Lung (tissue), 11 donors: ENCODE measurements at regions not wholly inside any gene's neighbourhood (a gene's known extent, or its start where the extent isn't known, plus 50 kb on each side); places are given as distances from the start of the nearest gene placed in this dataset.
A peak's percentile ranks its signal among the peaks of the same experiment; 100 is the strongest.

Experiments used
- ATAC-seq: fragments of 200-7000 bp; cut with Tn5 transposase; one replicate; pipeline ENCODE4 v1.9.1; 2020; ENCODE audit warnings: moderate number of reproducible peaks; ENCODE audit not compliant: insufficient read depth, low FRiP score
- DNase-seq, 3 donors: peaks; one replicate each; pipeline ENCODE4 v3.0.0-alpha.2; 2013 to 2017
- H3K27ac ChIP-seq, 2 donors: one replicate each; pipeline ENCODE4 v1.5.1; 2013; ENCODE audit warnings: mild to moderate bottlenecking in 2 of 2, moderate library complexity in 2 of 2, control low read depth in 1 of 2, inconsistent platforms in 1 of 2, low read depth in 1 of 2, low read length in 1 of 2
- H3K27me3 ChIP-seq, 3 donors: one replicate each; pipeline ENCODE4 v1.5.1; 2013; ENCODE audit warnings: low read length in 2 of 3; ENCODE audit not compliant: control insufficient read depth in 3 of 3, insufficient read depth in 3 of 3
- H3K36me3 ChIP-seq, 4 donors: one replicate each; pipeline ENCODE4 v1.5.1; 2013; ENCODE audit warnings: low read length in 4 of 4, mild to moderate bottlenecking in 1 of 4, moderate library complexity in 1 of 4; ENCODE audit not compliant: control insufficient read depth in 4 of 4, insufficient read depth in 4 of 4
- H3K4me1 ChIP-seq, 5 donors: one replicate each; pipeline ENCODE4 v1.5.1; 2013; ENCODE audit warnings: low read length in 5 of 5, mild to moderate bottlenecking in 2 of 5, moderate library complexity in 1 of 5; ENCODE audit not compliant: control insufficient read depth in 5 of 5, insufficient read depth in 5 of 5
- H3K4me3 ChIP-seq: one replicate; pipeline ENCODE4 v1.5.1; 2013; ENCODE audit warnings: mild to moderate bottlenecking, control low read depth, moderate library complexity
- H3K9ac ChIP-seq, 2 donors: one replicate each; pipeline ENCODE4 v1.5.1; 2013; ENCODE audit warnings: low read length in 2 of 2, control low read depth in 1 of 2; ENCODE audit not compliant: insufficient read depth in 1 of 2
- H3K9me3 ChIP-seq, 4 donors: one replicate each; pipeline ENCODE4 v1.5.1; 2013; ENCODE audit warnings: low read length in 3 of 4, mild to moderate bottlenecking in 1 of 4, moderate library complexity in 1 of 4; ENCODE audit not compliant: control insufficient read depth in 4 of 4, insufficient read depth in 3 of 4
- WGBS, 2 donors: extraction: QIAGEN DNeasy Blood & Tissue Kit; methylation state at CpG; one replicate each; pipeline ENCODE4 v1.1.7; 2013; 5-methylcytosine and 5-hydroxymethylcytosine counted together
- TF ChIP-seq, protein P1 (sequence below): IDR thresholded peaks from 2 replicates; pipeline ENCODE4 v1.5.1; 2012; ENCODE audit warnings: mild to moderate bottlenecking; ENCODE audit errors: control extremely low read depth, extremely low read depth
- donor health status: control.
- donor health status: control.
- donor health status: Bipolar disorder and iron deficiency.
- donor health status: healthy.
- donor health status: DM: yes; HTN: yes; CAD: no.

DNA sequence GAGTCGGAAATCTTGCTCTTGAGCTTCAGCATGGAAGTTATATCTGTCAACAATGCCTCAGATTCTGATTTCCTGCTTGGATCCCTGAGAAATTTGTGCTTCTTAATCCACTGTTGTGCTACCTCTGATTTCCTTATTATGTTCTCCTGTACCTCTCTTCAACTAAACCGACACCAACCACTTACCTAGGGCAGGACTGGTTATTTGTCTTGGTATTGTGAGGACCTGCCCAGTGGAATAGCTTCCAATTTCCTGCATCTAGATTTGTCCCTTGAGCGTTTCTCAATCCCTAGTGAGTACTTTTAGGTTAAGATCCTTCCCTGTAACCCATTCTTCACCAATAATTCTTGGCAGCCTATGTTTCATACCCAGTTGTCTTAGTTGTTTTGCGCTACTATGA is 720.5 kb upstream of the ZNF385D start:
- no peak for DNase-seq
- 66 to 79% methylated on average over 4 of the region's 4 CpGs for WGBS, 2 donors
- no peaks in the 10 kb centered on the region for H3K36me3 ChIP-seq
- H3K9ac ChIP-seq: no peak overlapping the region
- H3K4me3 ChIP-seq: no peak overlapping the region
- H3K27ac ChIP-seq: no peak overlapping the region
- no peaks in the 10 kb centered on the region for H3K4me1 ChIP-seq
- H3K9me3 ChIP-seq: no peaks in the 10 kb centered on the region
- no peaks in the 10 kb centered on the region for H3K27me3 ChIP-seq
- TF ChIP-seq, protein P1, sequence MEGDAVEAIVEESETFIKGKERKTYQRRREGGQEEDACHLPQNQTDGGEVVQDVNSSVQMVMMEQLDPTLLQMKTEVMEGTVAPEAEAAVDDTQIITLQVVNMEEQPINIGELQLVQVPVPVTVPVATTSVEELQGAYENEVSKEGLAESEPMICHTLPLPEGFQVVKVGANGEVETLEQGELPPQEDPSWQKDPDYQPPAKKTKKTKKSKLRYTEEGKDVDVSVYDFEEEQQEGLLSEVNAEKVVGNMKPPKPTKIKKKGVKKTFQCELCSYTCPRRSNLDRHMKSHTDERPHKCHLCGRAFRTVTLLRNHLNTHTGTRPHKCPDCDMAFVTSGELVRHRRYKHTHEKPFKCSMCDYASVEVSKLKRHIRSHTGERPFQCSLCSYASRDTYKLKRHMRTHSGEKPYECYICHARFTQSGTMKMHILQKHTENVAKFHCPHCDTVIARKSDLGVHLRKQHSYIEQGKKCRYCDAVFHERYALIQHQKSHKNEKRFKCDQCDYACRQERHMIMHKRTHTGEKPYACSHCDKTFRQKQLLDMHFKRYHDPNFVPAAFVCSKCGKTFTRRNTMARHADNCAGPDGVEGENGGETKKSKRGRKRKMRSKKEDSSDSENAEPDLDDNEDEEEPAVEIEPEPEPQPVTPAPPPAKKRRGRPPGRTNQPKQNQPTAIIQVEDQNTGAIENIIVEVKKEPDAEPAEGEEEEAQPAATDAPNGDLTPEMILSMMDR: no peak
- ATAC-seq: no peak

DNA sequence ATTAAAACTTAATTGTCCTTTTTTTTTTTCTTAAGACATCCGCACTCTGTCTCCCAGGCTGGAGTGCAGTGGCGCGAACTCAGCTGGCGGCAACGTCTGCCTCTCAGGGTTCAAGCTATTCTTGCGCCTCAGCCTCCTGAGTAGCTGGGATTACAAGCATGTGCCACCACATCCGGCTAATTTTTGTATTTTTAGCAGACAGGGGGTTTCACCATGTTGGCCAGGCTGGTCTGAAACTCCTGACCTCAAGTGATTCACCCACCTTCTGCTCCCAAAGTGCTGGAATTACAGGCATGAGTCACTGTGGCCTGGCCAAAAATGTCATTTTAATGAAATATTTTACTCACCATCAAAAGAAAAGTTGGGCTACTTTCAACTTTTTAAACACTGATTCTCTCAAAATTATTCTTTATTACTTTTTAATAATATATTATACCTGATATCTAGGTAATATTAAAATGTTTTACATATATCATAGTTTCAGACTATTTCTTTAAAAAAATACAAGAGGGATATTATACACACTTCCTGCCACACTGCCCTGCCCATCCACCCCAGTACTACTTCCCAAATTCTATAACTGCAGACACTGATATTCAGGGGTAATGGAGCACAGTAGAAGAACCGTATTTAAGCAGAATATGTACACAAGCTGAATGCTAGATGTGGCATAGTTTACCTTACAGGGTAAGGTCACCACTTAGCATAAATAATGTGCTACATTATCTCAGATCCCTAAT is 723.9 kb upstream of the ZNF385D start:
- 74 to 78% methylated on average over 8 of the region's 8 CpGs for WGBS, 2 donors
- DNase-seq: no peak
- ATAC-seq: no peak
- Histone ChIP-seq H3K9me3 (no peaks in the 10 kb centered on the region), H3K27me3 (no peaks in the 10 kb centered on the region), H3K36me3 (no peaks in the 10 kb centered on the region), H3K4me3 (no peak overlapping the region), H3K4me1 (peaks cover 0 to 3% (median 0%) of the 10 kb centered on the region in 5 donors), H3K27ac (no peak overlapping the region), H3K9ac (no peak overlapping the region)
- TF ChIP-seq, protein P1: no peak

DNA sequence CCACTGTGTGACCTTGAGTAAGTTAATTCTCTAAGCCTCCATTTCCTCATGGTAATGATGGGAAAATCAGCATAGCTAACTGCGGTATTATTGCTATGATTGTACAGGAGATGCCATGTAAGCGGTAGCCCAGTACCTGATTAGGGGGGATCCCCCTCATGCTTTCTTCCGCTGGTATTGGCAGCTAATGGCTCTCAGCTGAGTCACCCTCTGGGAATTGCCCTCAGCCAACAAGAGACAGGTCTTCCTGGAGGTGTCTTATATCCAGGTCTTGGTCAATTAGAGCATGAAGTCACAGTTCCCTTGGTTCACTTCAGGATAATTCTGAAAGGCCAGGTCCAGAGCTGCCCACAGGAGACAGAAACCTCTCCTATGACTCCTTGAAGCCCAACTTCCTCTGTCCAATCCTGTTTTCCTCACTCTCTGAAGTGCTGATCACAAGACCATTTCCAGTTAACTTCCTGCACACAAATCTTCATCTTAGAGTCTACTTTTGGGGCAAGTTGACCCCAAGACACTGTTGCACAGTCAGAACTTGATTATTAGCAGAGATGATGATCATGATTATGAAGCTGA is 724.7 kb upstream of the ZNF385D start:
- Histone ChIP-seq H3K4me1 (peaks cover 0 to 3% (median 0%) of the 10 kb centered on the region in 5 donors), H3K4me3 (no peak overlapping the region), H3K9ac (no peak overlapping the region), H3K27ac (no peak overlapping the region), H3K27me3 (no peaks in the 10 kb centered on the region), H3K9me3 (no peaks in the 10 kb centered on the region), H3K36me3 (no peaks in the 10 kb centered on the region)
- no peak for ATAC-seq
- no peak for DNase-seq
- TF ChIP-seq, protein P1: no peak
- 91% methylated on average over 3 of the region's 3 CpGs for WGBS, 2 donors

DNA sequence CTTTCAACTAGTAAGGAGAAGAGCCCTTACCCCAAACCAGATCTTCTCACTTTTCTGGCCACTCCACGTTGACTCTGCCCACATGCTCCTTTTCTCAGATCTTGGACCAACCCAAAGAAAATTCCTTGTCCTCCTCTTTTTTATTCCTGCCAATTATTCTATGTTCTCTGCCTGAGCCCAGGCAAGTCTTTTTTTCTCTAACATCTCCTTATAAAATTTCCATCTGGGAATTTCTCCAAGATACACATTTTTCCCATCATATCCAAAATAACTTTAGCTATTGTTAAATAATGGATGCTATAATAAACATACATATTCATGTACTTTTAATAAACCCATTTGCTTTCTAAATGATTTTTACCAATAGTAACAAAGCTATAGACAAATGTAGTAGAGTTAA is 726.0 kb upstream of the ZNF385D start:
- 50 to 52% methylated on average over 1 of the region's 1 CpG for WGBS, 2 donors
- ATAC-seq: no peak

More for the DNA sequence above, 726.0 kb upstream of the ZNF385D start:
- TF ChIP-seq, protein P1: no peak
- H3K9ac ChIP-seq: no peak overlapping the region
- H3K4me1 ChIP-seq: peaks cover 0 to 3% (median 0%) of the 10 kb centered on the region in 5 donors
- H3K4me3 ChIP-seq: no peak overlapping the region
- no peaks in the 10 kb centered on the region for H3K27me3 ChIP-seq
- DNase-seq: peak in 1 of 3 donors; percentile 48
- no peaks in the 10 kb centered on the region for H3K36me3 ChIP-seq
- no peak overlapping the region for H3K27ac ChIP-seq
- no peaks in the 10 kb centered on the region for H3K9me3 ChIP-seq
